Left colon (tissue), 2 donors: ENCODE measurements at regions not wholly inside any gene's neighbourhood (a gene's known extent, or its start where the extent isn't known, plus 50 kb on each side); places are given as distances from the start of the nearest gene placed in this dataset.
A peak's percentile ranks its signal among the peaks of the same experiment; 100 is the strongest.

Experiments used
- ATAC-seq: fragments of 200-7000 bp; cut with Tn5 transposase; one replicate; pipeline ENCODE4 v1.9.1; 2020; ENCODE audit warnings: mild to moderate bottlenecking, moderate library complexity
- DNase-seq, 2 donors: peaks; one replicate each; pipeline ENCODE4 v3.0.0-alpha.2; 2020
- intact Hi-C, 2 donors: fragments of 100-400 bp; cut with DNase I in 1 of 2; cut with micrococcal nuclease in 1 of 2; formaldehyde crosslinking; loops; one replicate each; pipeline versions ENCODE4 v1.11.2 to v1.14.0; 2022; cut with DNase I, micrococcal nuclease
- donor health status: DM: no; HTN: no; CAD: no.
- donor health status: DM: yes; HTN: yes; CAD: no.

GRCh38 chr5:158393457-158393856, 534.5 kb upstream of the CLINT1 start:
- DNase-seq (no peak), ATAC-seq (no peak)
- intact Hi-C loops: no loop called here

- ATAC-seq (no peak), DNase-seq (no peak)
- intact Hi-C loops: no loop called here
These were observed 533.8 kb upstream of the CLINT1 start for GRCh38 chr5:158392753-158393152.

GRCh38 chr5:158390577-158390976, 531.6 kb upstream of the CLINT1 start:
- DNase-seq (no peak), ATAC-seq (no peak)
- intact Hi-C loops: no loop called here

- intact Hi-C loops: no loop called here
- ATAC-seq (no peak), DNase-seq (no peak)
These were observed 530.8 kb upstream of the CLINT1 start for GRCh38 chr5:158389786-158390185.

GRCh38 chr5:158388021-158388420, 529.1 kb upstream of the CLINT1 start:
- ATAC-seq (peak; percentile 77), DNase-seq (peak; percentile 14 to 31)
- intact Hi-C loops: no loop called here

GRCh38 chr5:158387499-158387898, 528.6 kb upstream of the CLINT1 start:
- peak; percentile 49 for ATAC-seq
- DNase-seq: no peak
- intact Hi-C loops: no loop called here

GRCh38 chr5:158385982-158386381, 527.0 kb upstream of the CLINT1 start:
- no peak for DNase-seq
- intact Hi-C loops: no loop called here
- ATAC-seq: no peak

GRCh38 chr5:158384535-158385481, 525.9 kb upstream of the CLINT1 start:
- intact Hi-C loops: no loop called here
- ATAC-seq: no peak
- DNase-seq: no peak

GRCh38 chr5:158383486-158383885, 524.5 kb upstream of the CLINT1 start:
- ATAC-seq (no peak), DNase-seq (no peak)
- intact Hi-C loops: no loop called here

- ATAC-seq (peak; percentile 48), DNase-seq (peak; percentile 29 to 57)
- intact Hi-C loops: no loop called here
These were observed 523.5 kb upstream of the CLINT1 start for GRCh38 chr5:158382473-158382872.

GRCh38 chr5:158381614-158382160, 522.7 kb upstream of the CLINT1 start:
- ATAC-seq (no peak), DNase-seq (no peak)
- intact Hi-C loops: no loop called here

- DNase-seq (no peak), ATAC-seq (no peak)
- intact Hi-C loops: no loop called here
These were observed 521.7 kb upstream of the CLINT1 start for GRCh38 chr5:158380661-158381060.

GRCh38 chr5:158378931-158379330, 520.0 kb upstream of the CLINT1 start:
- ATAC-seq (no peak), DNase-seq (no peak)
- intact Hi-C loops: no loop called here

- no peak for DNase-seq
- intact Hi-C loops: no loop called here
- no peak for ATAC-seq
These were observed 517.7 kb upstream of the CLINT1 start for GRCh38 chr5:158376679-158377078.

- DNase-seq (no peak), ATAC-seq (no peak)
- intact Hi-C loops: no loop called here
These were observed 516.6 kb upstream of the CLINT1 start for GRCh38 chr5:158375531-158375930.

- ATAC-seq (no peak), DNase-seq (no peak)
- intact Hi-C loops: no loop called here
These were observed 514.9 kb upstream of the CLINT1 start for GRCh38 chr5:158373608-158374395.

GRCh38 chr5:158369241-158369640, 510.3 kb upstream of the CLINT1 start:
- no peak for ATAC-seq
- no peak for DNase-seq
- intact Hi-C loops: no loop called here

GRCh38 chr5:158368686-158369085, 509.7 kb upstream of the CLINT1 start:
- no peak for ATAC-seq
- DNase-seq: no peak
- intact Hi-C loops: no loop called here

GRCh38 chr5:158364367-158364766, 505.4 kb upstream of the CLINT1 start:
- DNase-seq (no peak), ATAC-seq (no peak)

GRCh38 chr5:158354958-158355357, 496.0 kb upstream of the CLINT1 start:
- ATAC-seq: no peak
- intact Hi-C loops: no loop called here
- no peak for DNase-seq

More at GRCh38 chr5:158364367-158364766, 505.4 kb upstream of the CLINT1 start:
- intact Hi-C loops: no loop called here
